Hematopoietic multipotent progenitor cell treated with erythropoietin and hydrocortisone succinate and interleukin-3 and kit ligand, for 17 days (in vitro differentiated cells): ENCODE measurements at regions not wholly inside any gene's neighbourhood (a gene's known extent, or its start where the extent isn't known, plus 50 kb on each side); places are given as distances from the start of the nearest gene placed in this dataset.

Experiments
- DNase-seq: peaks from one replicate; pipeline ENCODE4 v3.0.0-alpha.2; 2015; ENCODE audit warnings: low spot score

DNA sequence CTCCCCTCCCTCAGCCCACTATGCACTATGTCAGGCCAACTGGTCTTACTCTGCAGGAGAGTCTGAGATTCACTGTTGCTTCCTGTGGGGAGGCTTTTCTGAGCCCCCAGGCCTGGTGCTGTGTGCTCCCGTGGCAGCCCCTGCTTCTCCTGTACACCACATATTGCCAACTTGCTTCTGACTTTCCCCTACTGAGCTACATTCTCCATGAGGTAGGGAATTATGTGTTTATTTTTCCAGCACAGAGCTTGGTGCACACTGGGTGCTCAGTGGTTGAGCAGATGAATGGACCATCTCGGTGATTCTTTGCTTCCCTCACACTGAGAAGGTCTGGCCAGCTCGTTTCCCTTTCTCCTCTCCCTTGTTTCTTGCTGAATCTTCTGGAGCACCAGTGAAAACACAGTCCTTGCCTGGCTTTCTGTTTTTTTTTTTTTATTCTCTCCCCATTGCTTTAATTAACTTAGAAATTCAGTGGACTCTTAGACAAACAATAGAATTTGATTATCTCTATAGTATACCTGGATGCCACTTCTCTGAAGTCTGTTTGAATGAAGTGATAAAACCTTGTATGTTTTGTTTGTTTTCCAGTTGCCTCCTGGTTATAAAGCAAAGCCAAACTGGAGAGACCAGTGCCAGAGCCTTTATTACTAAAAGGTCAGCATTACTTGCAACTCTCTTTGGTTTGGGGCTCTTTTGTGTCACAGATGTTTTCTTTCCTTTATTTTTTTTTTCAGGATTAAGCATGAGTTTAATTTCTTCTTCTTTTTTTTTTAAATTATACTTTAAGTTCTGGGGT lies 50.3 kb upstream of the CNIH3 start:
- no peak for DNase-seq
